ENCODE measurements at regions not wholly inside any gene's neighbourhood (a gene's known extent, or its start where the extent isn't known, plus 50 kb on each side); places are given as distances from the start of the nearest gene placed in this dataset.
"Not testable (repeated sequence)": the region's sequence is repeated elsewhere in the genome, so short reads cannot be mapped to it uniquely, and the experiment has no call there.

DNA sequence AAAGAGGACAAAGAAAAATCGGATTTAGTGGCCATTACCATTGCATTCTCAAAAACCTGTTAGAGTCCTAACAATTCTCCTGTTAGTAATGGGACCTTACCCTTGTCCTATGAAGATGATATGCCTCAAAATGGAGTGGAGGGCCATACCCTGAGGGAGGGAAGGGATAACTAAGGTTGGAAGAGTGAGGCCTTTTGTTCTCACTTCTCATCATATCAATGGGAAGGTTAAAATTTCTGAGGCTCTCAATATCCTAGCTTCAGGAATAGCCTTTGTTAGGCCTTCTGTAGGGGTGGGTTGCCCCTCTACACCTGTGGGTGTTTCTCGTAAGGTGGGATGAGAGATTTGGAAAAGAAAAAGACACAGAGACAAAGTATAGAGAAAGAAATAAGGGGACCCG lies 109.4 kb upstream of the SGIP1 start:
- not testable (repeated sequence) for H3K4me3 ChIP-seq (ENCODE audit: insufficient read depth, low read depth, low read length); H3K36me3 ChIP-seq (replicated peaks; ENCODE audit: control insufficient read depth, insufficient read depth, low read length); H3K27me3 ChIP-seq (ENCODE audit: control insufficient read depth, insufficient read depth, low read length); DNase-seq

DNA sequence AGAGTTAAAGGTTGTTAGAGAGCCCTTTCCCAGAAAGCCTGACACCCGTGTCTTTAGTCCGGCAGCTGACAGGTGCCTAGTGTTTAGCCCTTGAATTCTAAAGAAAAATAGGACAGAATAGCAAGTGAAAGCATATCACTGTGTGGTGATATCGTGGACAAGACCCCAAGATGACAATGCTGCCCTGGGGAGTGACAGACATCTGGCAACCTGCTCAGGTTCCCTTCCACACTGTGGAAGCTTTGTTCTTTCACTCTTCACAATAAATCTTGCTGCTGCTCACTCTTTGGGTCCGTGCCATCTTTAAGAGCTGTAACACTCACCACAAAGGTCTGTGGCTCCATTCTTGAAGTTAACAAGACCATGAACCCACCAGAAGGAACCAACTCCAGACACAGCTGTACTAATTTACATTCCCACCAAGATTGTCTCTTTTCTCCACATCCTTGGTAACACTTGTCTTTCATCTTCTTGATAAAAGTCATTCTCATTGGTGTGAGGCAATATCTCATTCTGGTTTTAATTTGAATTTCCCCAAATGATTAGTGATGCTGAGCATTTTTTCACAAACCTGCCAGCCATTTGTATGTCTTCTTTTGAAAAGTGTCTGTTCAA lies 107.6 kb upstream of the SGIP1 start:
- no peak overlapping the region for H3K4me3 ChIP-seq (ENCODE audit: insufficient read depth, low read depth, low read length)
- no peaks in the 10 kb centered on the region for H3K36me3 ChIP-seq (replicated peaks; ENCODE audit: control insufficient read depth, insufficient read depth, low read length)
- DNase-seq, result no peak
- H3K27me3 ChIP-seq (ENCODE audit: control insufficient read depth, insufficient read depth, low read length), result no peaks in the 10 kb centered on the region

DNA sequence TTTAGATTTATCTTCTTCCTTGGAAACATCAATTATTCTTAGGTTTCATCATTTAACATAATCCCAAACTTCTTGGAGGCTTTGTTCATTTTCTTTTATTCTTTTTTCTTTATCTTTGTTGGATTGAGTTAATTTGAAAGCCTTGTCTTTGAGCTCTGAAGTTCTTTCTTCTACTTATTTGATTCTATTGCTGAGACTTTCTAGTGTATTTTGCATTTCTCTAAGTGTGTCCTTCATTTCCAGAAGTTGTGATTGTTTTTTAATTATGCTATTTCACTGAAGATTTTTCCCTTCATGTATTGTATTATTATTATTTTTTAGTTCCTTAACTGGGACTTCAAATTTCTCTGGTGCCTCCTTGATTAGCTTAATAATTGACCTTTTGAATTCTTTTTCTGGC lies 103.1 kb upstream of the SGIP1 start:
- DNase-seq; H3K36me3 ChIP-seq (replicated peaks; ENCODE audit: control insufficient read depth, insufficient read depth, low read length): not testable (repeated sequence)

DNA sequence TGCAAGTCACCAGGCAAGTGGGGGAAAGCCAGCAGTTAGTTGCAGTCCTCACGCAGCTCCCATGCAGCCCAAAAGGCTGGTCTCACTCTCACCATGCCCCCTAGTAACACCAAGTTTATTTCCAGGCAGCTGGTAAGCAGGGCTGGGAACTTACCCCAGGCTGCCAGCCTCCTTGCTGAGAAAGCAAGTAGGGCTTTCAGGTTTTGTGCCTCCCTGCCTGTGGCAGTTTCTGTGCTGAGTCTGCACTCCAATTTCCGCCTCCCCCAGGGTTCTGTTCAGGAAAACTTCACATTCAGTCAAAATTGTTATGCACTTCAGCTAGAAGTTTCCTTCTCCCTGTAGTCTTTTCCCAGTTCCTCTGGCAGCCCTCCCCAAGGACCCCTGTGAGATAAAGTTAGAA lies 102.0 kb upstream of the SGIP1 start:
- Histone ChIP-seq H3K4me3 (ENCODE audit: insufficient read depth, low read depth, low read length) (no peak overlapping the region), H3K36me3 (replicated peaks; ENCODE audit: control insufficient read depth, insufficient read depth, low read length) (no peaks in the 10 kb centered on the region), H3K27me3 (ENCODE audit: control insufficient read depth, insufficient read depth, low read length) (no peaks in the 10 kb centered on the region)
- no peak for DNase-seq

More for the DNA sequence above, 103.1 kb upstream of the SGIP1 start:
- H3K27me3 ChIP-seq (ENCODE audit: control insufficient read depth, insufficient read depth, low read length); H3K4me3 ChIP-seq (ENCODE audit: insufficient read depth, low read depth, low read length): not testable (repeated sequence)

DNA sequence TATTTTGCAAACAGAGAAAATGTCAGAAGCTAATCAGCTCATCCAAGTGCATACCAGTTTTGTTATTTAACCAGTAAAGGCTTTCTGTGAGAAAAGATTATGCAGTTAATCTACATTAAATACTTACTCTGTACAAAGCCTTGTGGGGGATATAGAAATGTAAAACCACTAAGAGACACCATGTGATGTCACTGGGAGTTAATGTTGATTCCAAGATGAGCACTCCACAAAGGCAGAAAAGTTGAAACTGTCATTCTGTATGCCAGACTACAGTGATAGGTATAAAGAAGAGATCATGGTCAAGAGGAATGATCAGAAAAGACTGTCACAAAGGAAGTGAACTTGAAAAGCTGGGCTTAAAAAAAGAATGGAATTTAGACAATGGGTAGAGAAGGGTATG lies 100.3 kb upstream of the SGIP1 start:
- H3K27me3 ChIP-seq (ENCODE audit: control insufficient read depth, insufficient read depth, low read length), result no peaks in the 10 kb centered on the region
- no peak overlapping the region for H3K4me3 ChIP-seq (ENCODE audit: insufficient read depth, low read depth, low read length)
- no peak for DNase-seq
- H3K36me3 ChIP-seq (replicated peaks; ENCODE audit: control insufficient read depth, insufficient read depth, low read length), result no peaks in the 10 kb centered on the region

DNA sequence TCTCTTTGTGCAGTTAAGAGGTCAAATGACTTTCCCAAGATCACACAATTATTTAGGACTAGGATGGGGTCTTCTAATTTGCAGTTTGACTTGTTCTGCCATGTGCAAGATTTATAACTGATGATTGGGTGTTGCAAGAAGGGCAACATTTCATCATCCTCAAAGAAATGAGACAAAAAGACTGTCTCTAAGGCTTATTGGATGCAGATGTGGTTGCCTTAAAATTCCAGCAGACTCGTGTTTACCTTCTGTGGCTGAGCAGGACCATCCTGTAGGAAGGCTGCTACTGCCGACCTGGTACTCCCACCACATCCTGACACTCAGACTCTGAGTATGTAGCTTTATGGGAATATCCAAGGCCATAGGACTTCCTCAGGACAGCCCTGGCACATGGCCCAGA lies 99.9 kb upstream of the SGIP1 start:
- DNase-seq, result no peak
- Histone ChIP-seq H3K36me3 (replicated peaks; ENCODE audit: control insufficient read depth, insufficient read depth, low read length) (no peaks in the 10 kb centered on the region), H3K4me3 (ENCODE audit: insufficient read depth, low read depth, low read length) (no peak overlapping the region), H3K27me3 (ENCODE audit: control insufficient read depth, insufficient read depth, low read length) (no peaks in the 10 kb centered on the region)

DNA sequence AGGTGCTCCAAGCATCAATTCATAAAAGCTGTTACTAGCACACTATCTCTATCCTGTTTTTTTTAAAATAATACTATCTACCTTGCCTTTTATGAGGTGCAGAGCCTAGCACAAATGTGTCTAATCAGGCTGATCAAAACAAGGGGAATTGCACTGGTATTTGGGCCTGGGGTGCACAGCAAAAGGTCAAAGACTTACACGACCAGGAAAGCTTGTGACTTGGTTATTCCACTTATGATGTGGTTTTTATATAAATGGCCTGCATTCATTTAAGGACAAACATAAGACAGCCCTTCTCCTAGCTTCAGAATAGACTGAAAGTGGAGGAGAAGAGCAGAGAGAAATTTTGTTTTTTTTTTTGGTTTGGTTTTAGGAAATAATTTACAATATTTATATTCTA lies 98.4 kb upstream of the SGIP1 start:
- Histone ChIP-seq H3K27me3 (ENCODE audit: control insufficient read depth, insufficient read depth, low read length) (no peaks in the 10 kb centered on the region), H3K36me3 (replicated peaks; ENCODE audit: control insufficient read depth, insufficient read depth, low read length) (no peaks in the 10 kb centered on the region), H3K4me3 (ENCODE audit: insufficient read depth, low read depth, low read length) (no peak overlapping the region)
- no peak for DNase-seq

DNA sequence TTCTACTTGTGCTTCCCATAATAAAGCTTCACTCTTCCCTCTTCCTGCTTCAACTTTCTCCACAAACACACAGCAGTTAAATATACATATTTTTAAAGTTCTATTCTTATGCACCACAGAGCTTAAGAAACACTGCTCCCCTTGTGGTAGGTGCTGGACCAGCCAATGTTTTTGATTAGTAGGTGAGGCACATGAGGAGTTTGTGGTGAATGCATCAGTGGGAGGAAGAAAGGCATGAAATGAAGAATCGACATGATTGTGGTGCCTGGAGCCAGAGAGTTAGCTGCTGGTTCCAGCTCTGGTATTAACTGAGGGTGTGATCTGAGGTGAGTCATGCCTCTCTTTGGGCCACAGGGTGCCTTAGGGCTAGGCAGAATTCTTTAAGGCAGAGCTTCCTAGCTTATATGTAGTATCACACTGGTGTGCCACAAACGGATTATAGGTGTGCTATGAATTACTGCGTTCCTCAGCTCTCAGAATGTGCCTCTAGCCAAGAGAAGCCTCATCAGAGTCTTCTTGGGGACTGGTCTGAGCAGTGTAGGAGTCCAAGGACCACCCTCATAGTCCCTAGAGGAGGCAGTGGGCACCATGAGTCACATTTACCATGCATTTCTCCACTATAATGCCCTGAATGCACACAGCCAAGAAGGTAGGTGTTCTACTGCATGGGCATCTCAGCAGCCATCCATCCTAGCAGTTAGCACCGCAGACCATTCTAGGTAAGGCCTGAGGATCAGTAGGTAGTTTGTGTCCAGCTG lies 97.4 kb upstream of the SGIP1 start:
- H3K36me3 ChIP-seq (replicated peaks; ENCODE audit: control insufficient read depth, insufficient read depth, low read length), result no peaks in the 10 kb centered on the region
- H3K27me3 ChIP-seq (ENCODE audit: control insufficient read depth, insufficient read depth, low read length), result no peaks in the 10 kb centered on the region
- DNase-seq, result peak; percentile 8
- H3K4me3 ChIP-seq (ENCODE audit: insufficient read depth, low read depth, low read length), result no peak overlapping the region

DNA sequence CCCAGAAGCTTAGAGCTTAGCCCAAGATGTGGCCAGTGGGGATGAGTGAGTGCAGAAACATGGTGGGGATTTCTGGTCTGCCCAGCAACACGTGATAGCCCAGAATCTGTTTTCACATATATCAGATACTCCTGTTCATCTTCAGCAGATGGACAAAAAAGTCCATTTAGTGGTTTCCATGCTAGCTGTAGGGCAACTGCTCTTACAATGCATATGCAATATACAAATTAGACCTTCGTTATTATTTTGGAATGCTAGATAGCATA lies 96.9 kb upstream of the SGIP1 start:
- no peak for DNase-seq
- Histone ChIP-seq H3K27me3 (ENCODE audit: control insufficient read depth, insufficient read depth, low read length) (no peaks in the 10 kb centered on the region), H3K36me3 (replicated peaks; ENCODE audit: control insufficient read depth, insufficient read depth, low read length) (no peaks in the 10 kb centered on the region), H3K4me3 (ENCODE audit: insufficient read depth, low read depth, low read length) (no peak overlapping the region)

DNA sequence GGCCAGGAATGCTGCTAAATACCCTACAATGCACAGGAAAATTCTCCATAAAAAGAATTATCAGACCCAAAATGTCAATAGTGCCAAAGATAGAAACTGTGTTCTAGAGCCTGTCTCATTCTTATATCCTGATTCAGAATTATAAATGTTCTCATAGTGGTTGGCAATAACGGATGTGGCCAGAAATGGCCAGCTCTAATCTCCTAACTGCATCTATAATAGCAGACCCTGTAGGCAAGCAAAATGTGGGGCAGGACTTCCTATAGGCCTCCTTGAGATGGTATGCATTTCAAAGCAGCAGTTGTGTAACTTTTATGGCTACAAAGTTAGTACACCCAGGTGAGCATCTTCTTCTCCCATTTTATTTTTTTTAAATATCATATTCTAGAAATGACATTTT lies 95.9 kb upstream of the SGIP1 start:
- Histone ChIP-seq H3K36me3 (replicated peaks; ENCODE audit: control insufficient read depth, insufficient read depth, low read length) (no peaks in the 10 kb centered on the region), H3K4me3 (ENCODE audit: insufficient read depth, low read depth, low read length) (no peak overlapping the region), H3K27me3 (ENCODE audit: control insufficient read depth, insufficient read depth, low read length) (no peaks in the 10 kb centered on the region)
- DNase-seq, result no peak

DNA sequence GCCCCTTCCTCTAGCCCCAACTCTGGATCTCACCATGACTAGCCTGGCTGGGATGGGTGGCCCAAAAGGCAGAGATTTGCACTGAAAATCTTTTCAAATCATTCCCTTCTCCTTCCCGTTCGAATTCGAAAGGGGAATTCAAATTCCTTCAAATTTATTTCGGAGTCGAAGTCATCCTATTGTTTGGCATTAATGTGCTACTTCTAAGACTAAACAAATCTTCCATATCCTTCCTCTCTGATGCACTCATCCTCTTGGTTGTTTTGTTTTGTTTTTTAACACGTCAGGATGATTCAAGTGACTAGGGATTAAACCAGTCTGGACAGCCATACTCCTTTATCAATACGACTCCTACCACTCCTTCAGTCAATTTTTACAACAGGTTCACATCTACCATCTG lies 95.5 kb upstream of the SGIP1 start:
- H3K36me3 ChIP-seq (replicated peaks; ENCODE audit: control insufficient read depth, insufficient read depth, low read length), result no peaks in the 10 kb centered on the region
- H3K4me3 ChIP-seq (ENCODE audit: insufficient read depth, low read depth, low read length), result no peak overlapping the region
- no peak for DNase-seq
- no peaks in the 10 kb centered on the region for H3K27me3 ChIP-seq (ENCODE audit: control insufficient read depth, insufficient read depth, low read length)

DNA sequence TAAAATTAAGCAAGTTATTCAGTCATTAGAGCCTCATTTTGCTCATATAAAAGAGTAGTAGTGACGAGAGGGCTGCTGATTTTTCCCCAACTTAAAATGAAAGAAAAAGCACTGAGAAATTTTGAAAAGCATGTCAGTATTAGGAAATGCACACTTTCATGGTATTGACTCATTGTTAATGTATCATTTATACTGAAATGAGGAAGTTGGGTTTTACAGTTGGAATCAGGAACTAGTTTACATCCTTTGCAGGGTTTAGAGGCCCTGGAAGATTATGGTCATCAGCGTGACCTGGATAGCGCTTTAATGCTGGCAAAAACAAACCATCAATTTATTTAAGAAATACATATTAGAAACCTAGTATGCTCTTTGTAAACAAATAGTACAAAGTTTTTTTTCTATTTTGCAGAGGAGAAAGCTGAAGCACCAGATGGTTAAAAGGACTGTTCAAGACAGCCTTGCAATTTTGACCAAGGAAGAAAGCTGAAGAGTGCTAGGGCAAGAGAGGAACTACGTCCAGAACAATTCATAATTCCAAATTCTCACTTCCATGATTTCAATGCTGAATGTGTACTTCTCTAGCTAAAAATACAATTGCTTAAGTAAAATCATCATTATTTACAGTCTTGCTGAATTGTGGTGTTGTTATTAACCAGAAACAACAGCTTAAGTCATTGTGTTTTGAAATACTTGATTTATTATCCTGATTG lies 94.8 kb upstream of the SGIP1 start:
- Histone ChIP-seq H3K36me3 (replicated peaks; ENCODE audit: control insufficient read depth, insufficient read depth, low read length) (no peaks in the 10 kb centered on the region), H3K4me3 (ENCODE audit: insufficient read depth, low read depth, low read length) (no peak overlapping the region), H3K27me3 (ENCODE audit: control insufficient read depth, insufficient read depth, low read length) (no peaks in the 10 kb centered on the region)
- DNase-seq, result no peak

DNA sequence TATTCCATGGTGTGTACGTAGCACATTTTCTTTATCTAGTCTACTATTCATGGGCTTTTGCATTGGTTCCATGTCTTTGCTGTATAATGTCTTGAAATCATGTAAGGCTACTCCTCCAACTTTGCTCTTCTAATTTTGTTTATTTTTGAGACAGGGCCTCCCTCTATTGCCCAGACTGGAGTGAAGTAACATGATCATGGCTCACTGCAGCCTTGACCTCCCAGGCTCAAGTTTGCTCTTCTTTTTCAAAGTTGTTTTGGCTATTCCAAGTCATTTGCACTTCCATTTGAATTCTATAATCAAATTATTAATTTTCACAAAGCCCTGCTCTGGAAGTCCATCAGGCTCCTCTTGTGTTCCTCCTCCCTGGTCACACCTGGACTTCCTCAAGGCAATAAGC lies 90.2 kb upstream of the SGIP1 start:
- no peak overlapping the region for H3K4me3 ChIP-seq (ENCODE audit: insufficient read depth, low read depth, low read length)
- H3K27me3 ChIP-seq (ENCODE audit: control insufficient read depth, insufficient read depth, low read length), result no peaks in the 10 kb centered on the region
- no peaks in the 10 kb centered on the region for H3K36me3 ChIP-seq (replicated peaks; ENCODE audit: control insufficient read depth, insufficient read depth, low read length)
- no peak for DNase-seq

DNA sequence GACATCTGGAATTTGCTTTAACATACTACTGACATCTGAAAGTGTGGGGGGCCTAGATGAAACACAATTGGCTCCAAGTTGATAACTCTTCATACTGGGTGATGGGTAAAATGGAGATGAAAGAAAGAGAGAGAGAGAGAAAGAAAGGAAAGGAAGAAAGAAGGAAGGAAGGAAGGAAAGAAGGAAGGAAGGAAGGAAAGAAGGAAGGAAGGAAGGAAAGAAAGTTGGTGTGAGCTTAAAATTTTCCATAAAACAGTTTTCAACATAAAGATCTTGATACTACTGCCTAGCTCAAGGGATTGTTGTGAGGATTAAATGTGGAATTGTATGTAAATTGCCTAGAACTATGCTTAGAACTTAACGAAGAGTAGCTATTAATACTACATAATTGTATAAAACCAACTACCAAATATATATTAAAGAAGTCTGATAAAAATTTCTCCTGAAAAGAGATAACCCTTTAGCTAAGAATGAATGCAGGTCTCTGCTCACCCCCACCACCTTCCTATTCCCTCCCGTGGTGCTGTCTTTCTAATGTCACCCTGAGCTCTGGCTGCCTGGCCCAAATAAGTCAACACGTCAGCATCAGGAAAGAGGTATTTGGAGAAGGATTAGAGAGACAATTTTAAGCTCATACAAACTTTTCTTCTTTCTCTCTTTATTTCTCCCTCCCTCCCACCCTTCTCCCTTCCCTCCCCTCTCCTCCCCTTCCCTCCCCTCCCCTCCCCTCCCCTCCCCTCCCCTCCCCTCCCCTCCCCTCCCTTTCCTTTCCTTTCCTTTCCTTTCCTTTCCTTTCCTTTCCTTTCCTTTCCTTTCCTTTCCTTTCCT lies 89.3 kb upstream of the SGIP1 start:
- peak; percentile 20 for DNase-seq
- Histone ChIP-seq H3K27me3 (ENCODE audit: control insufficient read depth, insufficient read depth, low read length) (no peaks in the 10 kb centered on the region), H3K36me3 (replicated peaks; ENCODE audit: control insufficient read depth, insufficient read depth, low read length) (no peaks in the 10 kb centered on the region), H3K4me3 (ENCODE audit: insufficient read depth, low read depth, low read length) (no peak overlapping the region)

Data from H7 (cell line).